Neural cell (in vitro differentiated cells): ENCODE measurements at regions not wholly inside any gene's neighbourhood (a gene's known extent, or its start where the extent isn't known, plus 50 kb on each side); places are given as distances from the start of the nearest gene placed in this dataset.

Source experiments
- CTCF ChIP-seq: fragments of 450-650 bp; IDR thresholded peaks from 2 replicates; pipeline ENCODE4 v1.5.1; 2014; ENCODE audit warnings: antibody characterized with exemption, mild to moderate bottlenecking, moderate library complexity; ENCODE audit not compliant: poor library complexity, severe bottlenecking
- RAD21 ChIP-seq: fragments of 450-650 bp; conservative IDR thresholded peaks from 2 replicates; pipeline ENCODE4 v1.6.1; 2014; ENCODE audit warnings: antibody characterized with exemption, mild to moderate bottlenecking, moderate library complexity

DNA sequence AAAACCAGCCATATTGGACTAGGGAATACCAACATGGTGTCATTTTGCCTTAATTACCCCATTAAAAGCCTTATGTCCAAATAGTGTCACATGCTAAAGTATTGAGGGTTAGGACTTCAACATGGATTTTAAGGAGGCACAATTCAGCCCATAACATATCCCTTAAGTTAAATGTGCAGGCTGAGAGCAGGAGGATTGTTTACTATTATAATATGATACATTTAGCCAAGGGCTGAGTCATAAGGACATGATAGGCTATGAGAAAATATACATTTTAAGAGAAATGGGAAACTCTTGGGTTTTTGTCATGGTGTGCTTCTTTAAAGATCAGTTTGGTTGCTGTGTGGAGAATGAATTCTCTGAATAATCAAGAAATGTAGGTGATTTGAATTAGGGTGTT, 136.8 kb downstream of the RDH14 start:
- no peak for TF ChIP-seq CTCF
- TF ChIP-seq RAD21 = no peak
